SK-N-DZ (cell line): ENCODE measurements at regions not wholly inside any gene's neighbourhood (a gene's known extent, or its start where the extent isn't known, plus 50 kb on each side); places are given as distances from the start of the nearest gene placed in this dataset.

Experiments used
- DNase-seq: peaks from one replicate; pipeline ENCODE4 v3.0.0-alpha.2; 2015; ENCODE audit warnings: low spot score

DNA sequence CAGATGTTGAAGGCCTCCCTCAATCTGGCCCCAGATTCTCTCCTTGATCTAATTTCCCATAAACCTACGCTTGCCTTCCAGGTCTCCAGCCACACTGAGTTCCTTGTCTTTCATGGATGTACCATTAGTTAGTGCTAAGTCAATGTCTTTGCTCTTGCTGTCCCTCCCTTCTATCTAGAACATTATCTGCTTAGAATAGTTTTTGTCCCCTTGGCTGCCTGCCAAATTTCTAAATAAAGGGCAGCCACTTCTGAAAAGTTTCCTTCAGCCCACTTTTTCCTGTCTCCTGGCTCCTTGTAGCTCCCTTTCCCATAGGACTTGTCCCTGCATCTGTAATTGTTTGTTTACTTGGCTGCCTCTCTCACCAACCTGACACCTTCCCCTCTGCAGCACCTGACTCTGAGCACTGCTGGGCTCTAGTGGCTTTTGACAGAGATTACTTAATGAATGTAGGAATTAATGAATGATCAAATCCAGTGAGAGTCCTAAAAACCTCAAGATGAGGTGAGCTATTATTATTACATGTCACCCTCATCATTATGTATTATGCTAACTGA is 58.3 kb downstream of the CXCL12 start:
- no peak for DNase-seq

DNA sequence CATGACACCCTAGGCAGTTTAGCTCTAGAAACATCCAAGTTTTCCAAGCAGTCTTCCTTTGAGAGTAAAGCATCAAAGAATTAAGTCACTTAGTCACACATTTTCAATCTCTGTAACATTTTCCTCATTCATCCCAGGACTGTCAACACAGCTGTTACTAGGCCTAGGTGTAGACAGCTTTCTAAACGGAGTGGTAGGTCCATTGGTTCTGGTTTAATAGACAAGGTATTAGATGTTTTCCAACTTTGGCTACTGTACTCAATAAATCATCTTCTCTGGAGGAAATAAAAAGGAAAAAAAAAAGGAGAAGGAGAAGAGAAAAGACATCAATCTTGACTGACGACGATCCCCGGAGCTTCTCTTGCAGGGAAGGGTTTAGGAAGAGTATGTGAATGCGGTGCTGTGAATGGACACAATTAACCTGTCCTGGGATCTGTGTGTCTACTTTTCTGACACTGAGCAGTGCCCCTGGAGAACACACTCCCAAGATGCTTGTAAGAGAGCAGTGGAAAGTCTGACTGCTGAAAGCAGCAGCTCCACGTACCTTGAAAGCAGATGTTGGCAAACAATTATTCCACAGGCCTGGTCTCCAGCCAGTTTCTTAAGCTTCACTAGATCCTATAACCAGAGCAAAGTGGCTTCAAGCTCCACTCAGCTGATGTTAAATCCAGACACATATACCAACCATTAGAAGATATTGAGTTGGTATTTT is 59.1 kb downstream of the CXCL12 start:
- DNase-seq = peak; percentile 24

DNA sequence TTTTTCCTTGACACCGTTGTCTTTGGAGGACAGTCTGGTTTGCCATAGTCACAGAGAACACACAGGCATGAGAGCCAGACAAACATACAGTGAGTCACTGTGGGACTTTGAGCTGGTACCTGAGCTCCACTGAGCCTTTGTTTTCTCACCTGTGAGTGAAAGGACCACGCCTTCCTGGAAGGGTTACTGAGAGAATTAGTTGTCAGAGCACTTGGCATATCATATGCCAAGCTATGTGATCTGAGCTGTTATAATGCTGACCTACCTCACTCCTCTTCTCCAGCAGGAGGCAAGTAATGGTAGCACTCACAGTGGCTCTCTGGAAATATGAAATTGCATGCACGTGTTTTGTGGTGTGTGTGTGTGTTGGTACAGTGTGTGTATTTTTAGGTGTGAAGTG is 59.7 kb downstream of the CXCL12 start:
- no peak for DNase-seq

DNA sequence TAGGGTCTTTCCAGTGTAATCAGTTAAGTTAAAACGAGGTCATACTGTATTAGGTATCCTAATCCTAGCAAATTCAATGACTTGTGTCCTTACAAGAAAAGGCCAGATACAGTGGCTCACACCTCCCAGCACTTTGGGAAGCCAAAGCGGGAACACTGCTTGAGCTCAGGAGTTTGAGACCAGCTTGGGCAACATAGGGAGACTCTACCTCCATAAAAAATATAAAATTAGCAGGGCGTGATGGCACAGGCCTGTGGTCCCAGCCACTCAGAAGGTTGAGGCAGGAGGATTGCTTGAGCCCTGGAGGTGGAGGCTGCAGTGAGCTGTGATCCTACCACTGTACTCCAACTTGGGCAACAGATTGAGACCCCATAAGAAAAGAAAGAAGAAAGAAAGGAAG is 61.1 kb downstream of the CXCL12 start:
- no peak for DNase-seq

DNA sequence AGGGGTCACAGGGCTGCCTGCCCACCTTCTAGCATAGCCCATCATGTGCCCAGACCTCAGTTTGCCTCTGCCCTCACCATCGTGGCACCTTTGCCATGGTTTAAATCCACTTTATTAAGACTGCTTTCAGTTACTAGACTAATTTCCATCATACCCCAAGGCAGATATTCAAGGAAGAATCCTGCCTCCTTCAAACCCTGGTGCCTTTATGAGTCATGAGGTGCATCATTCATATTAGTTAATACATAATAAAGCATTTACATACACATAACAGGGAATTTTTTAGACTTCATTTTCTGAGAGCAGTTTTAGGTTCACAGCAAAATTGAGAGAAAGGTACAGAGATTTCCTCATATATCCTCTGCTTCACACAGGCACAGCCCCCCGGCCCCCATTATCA is 62.8 kb downstream of the CXCL12 start:
- no peak for DNase-seq

DNA sequence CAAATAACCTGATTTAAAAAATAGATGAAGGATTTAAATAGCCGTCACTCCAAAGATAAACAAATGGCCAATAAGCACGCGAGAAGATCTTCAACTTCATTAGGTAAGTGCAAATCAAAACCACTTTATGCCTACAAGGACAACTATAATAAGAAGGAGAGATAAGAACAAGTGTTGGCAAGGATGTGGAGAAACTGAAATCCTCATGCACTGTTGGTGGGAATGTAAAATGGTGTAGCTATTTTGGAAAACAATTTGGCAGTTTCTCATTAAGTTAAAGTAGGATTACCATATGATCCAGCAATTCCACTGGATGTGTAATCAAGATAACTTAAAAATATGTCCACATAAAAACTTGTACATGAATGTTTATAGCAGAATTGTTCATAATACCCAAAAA is 64.1 kb downstream of the CXCL12 start:
- DNase-seq = no peak

DNA sequence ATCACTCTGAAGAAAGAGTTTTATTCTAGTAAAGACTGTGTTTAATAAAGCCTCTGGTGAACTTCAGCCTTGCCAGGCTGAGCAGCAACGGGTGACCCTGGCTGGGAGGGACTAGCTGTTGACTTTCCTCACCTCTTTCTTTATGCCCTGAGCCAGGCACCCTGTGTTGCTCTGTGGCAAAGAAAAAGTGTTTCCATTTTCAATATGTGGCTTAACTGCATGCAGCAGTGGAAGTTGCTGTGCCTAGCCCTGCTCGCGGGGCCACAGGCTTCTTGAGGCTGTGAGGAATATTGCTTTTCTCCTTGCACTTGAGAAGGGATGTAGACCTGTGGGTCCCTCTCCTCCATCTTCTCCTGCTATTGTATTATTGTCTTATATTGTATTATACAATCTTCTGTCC is 67.0 kb downstream of the CXCL12 start:
- DNase-seq = no peak

DNA sequence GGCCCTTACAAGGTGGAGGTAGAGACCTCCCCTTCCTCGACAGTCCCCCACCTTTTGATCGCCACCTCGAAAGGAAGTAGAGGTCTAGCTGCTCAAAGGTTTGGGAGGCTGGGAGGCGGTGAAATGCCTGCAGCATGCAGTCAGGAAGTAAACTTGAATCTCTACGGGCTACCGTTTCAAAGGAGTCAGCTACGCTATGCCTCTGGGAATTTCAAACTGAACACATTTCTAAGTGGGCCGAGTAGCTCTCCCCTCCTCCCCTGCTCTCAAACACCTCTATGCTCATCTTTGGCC is 68.0 kb downstream of the CXCL12 start:
- no peak for DNase-seq

DNA sequence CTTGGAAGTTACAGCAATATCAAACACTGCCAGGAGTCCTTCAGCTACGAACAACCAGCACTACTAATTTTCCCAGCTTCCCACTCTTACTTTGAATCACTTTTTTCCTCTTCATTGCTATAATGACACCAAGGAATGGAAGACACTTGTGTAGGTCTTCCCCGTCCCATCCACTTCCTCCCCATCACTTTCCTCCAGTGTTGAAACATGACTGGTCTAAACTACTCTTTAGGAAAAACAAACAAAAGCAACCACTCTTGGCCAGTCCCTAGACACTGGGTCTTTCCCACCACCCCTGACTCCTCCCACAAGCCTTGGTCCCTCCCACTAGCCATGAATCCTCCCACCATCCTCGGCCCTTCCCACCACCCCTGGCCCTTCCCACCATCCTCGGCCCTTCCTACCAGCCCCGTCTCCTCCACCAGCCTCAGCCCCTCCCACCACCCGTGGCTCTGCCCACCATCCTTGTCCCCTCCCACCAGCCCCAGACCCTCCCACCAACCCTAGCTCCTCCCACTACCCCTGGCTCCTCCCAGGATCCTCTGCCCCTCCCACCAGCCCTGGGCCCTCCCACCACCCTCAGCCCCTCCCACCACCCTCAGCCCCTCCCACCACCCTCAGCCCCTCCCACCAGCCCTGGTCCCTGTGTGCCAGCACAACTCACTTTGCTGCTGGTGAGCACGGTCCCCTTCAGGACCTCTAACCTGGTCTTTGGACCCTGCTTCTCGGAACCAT is 68.5 kb downstream of the CXCL12 start:
- DNase-seq = no peak

DNA sequence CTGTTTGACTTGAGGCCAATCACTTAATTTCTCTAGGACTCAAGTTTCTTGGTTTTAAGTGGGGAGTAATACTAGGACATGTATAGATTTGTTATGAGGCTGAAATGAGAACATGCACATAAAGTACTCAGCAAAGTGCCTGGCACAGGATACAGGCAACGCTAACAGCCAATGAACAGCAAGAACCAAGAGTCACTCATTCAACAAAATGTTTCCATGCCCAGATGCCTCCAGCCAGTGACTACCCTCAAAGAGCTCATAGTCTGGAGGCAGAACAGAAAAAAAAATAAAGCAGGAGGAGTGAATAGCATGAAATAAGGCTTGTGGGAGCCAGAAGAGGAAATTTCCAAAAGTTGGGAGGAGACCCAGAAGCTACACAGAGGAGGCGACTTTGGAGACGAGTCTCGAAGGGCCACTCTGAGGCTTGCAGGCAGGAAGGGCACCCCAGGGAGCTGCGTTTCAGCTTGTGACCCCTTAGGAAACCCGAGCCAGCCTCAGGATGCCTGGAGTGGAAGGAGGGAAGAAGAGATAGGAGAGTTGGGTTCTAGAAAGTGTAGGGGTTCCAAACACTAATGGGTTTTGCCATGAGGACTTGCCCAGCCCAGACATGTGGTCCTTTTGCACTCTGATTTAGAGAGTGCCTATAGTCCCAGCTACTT is 70.0 kb downstream of the CXCL12 start:
- no peak for DNase-seq

DNA sequence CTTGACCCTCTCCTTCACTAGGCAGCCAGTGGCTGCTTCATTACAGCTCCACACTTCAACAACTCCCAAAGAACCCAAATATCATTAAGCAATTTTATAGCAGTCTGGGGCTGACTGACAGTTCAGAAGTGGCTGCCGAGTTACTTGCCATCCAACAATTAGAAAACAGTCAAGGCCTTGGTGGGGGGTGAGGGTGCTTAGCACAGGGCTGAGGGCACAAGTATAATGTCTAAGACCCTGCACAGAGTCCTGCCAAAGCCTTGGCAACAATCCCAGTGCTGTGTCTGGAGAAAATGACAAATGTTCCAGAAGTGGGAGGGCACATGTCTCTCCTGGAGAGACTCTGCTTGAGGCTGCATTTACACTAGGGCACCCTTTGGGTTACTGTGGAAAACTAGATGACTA is 71.1 kb downstream of the CXCL12 start:
- DNase-seq = no peak

DNA sequence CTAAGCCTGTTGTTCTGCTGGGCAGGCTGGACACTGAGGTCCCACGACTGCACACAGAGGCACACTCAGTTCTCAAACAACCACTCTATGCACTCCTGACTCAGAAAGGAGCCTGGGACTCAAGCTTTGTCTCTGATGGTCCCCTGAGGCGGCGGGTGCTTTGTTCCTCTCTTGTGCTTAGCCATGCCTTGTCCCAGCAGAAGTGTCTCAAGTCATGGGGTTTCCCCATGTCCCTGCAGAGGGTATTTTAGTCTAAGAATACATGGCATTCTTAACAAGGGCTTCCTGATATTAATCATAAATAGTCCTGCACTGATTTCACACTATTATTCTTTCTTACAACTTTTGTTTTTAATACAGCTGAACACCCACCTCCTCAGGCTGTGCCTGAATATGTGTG is 72.5 kb downstream of the CXCL12 start:
- DNase-seq = no peak

DNA sequence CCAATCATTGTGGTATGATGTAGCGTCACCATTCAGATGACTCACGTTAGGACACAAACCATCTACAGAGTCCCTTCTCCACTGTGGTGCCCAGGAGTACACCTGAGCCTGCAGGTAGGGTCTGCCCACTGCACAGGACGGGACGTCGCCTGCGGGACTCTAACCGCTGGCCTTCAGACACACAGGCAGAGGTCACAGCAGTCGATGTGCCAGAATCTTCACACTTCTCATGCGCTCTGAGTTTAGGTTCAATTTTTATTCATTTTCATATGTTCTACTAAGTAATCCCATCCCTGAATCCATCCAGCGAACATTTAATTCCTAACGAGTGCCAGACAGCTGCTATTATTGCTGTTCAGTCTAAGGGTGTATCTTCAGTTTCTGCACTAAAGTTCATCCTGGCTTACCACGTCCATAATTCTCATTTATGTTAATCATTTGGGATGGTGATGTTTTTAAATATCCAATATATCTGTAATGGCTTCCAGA is 73.3 kb downstream of the CXCL12 start:
- no peak for DNase-seq

DNA sequence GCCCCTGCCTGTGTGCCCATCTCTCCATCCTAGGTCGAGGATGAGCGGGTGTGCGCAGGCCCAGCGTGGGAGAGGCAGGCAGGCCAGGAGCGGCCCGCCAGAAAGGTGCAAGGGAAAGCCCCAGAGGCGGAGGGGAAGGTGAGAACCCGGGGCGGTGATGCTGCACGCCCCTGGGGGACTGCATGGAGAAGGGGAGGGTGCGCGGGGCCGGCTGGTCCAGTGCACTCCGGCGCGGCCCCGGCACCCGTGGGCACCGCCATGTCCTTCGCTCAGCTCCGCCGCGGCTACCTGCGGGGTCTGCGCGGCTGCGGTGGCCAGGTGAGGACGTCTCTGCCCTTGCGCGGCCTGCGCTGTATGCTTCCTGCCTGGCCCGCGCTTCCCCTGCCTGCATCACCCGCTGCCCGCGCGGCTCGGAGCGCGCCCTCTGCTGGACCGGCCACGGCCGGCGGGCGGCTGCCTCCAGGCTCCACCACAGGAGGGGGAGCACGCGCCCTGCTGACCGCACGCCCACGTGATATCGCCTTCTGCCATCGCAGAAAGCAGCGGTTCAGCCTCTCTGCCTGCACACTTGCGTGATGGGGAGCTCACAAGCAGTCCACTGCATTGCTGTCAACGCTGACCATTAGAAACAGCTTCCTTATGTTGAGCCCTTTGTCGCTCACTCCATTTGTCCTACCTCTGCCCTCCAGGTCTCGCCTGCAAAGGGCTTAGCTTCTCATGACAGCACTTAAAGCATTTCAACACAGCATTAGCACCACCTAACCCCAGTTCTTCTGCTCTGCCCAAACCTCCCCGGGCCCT is 73.9 kb downstream of the CXCL12 start:
- DNase-seq = peak; percentile 41

DNA sequence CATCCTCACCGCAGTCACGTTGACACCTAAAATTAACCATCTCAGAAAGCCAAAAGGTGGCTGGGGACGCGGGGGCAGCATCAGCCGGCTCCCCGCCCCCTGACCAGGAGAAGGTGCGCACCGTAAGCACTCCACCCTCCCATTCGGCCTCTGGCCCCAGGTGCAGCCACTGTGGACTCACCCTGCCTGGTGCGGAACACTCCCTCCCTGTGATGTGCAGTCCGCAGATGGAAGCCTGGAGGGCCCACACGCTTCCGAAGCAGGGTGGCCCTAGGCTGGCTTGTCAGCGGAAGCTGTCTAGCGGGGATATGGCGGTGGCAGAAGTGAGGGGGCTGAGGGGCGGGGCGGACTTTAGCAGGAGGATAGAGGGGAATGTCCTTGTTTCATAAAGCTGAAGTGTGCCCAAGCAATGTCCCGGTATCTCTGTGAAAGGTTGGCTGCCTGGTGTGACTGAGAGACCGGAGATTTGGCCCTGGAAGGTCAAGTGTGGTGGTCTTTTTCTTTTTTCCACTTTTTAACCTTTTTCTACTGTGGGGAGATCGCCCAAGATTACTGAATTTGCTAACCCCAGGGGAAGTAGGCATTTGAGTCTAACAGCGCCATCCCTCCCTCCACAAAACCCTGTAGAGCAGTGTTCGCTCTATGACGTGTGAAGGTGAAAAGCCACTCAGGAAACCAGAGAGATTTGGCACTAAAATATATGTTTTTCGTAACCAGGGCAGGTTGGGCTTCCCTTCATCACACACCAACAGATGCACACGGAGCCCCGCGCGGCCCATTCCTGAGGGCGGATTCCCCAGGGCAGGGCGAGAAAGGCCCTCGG is 74.7 kb downstream of the CXCL12 start:
- DNase-seq = no peak

DNA sequence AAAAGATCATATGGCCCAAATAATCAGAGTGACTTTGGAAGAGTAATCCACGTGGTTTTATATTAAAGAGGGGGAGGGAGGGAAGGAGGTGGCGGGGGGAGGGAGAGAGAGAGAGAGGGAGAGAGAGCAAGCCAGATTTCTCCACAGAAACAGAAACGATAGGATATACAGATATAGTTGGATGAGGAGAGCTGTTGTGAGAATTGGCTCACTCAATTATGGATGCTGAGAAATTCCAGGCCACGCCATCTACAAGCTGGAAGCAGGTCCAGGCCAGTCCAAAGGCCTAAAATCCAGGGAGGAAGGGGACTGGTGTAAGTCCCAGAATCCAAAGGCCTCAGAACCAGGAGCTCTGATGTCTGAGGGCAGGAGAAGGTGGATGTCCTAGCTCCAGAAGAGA is 75.5 kb downstream of the CXCL12 start:
- DNase-seq = peak; percentile 77

DNA sequence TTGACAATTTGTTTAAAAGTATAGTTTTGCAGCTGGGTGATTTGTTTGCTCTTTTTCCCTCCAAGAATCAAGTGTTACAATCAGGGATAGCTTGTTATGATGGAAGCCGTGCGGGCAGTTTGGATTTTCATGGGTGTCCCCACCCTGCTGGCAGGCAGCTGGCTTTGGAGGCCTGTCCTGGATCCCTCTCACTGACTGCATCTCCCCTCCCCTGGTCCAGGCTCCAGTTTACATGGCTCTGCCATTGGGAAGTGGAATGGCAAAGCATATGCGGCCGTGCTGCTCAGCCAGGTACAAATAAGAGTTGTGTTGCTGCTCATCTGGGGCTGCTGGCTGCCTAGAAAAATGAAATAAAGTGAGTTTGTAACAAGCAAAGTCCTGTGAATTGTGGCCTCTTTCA is 76.0 kb downstream of the CXCL12 start:
- peak; percentile 27 for DNase-seq

DNA sequence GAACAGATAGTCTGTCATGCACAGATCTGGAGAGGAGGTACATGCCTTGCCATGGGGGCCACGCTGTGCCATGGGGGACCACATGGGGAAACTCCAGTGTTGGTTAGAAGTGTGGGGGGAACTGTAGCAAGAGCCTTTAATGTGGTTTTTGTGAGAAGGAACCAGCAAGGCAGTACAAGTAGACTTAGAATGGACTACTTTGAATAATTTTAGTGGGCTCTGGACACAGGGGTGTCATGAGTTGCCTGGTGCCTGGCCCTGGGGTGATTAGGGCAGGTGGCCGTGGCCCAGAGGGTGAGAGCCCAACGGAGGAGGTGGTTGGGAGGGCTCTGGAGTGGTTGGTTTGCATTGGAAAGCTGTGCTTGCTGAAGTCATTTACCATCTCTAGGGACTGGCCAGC is 77.2 kb downstream of the CXCL12 start:
- DNase-seq = no peak

DNA sequence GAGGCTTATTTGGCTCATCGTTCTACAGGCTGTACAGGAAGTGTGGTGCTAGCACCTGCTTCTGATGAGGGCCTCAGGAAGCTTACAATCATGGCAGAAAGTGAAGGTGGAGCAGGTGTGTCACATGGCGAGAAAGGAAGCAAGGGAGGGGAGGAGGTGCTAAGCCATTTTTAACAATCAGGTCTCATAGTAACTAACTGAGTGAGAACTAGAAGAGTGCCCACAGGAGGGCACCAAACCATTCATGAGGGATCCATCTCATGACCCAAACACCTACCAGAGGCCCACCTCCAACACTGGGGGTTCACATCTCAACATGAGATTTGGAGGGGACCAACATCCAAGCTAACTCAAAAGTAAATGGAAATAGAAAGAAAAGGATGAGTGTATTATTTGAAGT is 78.1 kb downstream of the CXCL12 start:
- no peak for DNase-seq

DNA sequence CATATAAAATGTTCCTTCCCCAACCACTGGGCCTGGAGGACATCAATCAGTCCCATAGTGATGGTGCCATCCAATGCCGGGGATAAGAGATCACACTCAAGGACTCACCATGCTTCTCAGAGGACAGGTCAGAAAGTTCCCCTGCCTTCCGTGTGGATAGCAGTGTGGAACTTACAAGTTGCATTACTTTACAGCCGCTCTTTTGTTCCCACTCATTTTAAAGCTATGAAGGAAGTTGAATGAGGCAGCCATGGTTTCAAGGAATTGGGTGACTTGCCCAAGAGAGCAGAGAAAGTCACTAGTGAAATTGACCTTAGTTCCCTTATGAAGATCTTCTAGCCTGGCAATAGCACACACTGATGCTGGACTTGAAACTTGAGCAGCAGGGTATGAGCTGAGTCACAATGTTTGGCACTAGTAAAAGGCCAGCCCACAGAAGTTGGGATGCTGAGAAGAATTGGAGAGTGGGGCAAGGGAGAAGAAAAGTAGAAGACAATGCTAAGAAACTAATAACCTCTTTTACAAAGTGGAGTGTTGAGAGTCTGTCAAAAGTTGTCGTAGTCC is 78.7 kb downstream of the CXCL12 start:
- no peak for DNase-seq
